ENCODE measurements at regions not wholly inside any gene's neighbourhood (a gene's known extent, or its start where the extent isn't known, plus 50 kb on each side); places are given as distances from the start of the nearest gene placed in this dataset.
"Not testable (repeated sequence)": the region's sequence is repeated elsewhere in the genome, so short reads cannot be mapped to it uniquely, and the experiment has no call there.

DNA sequence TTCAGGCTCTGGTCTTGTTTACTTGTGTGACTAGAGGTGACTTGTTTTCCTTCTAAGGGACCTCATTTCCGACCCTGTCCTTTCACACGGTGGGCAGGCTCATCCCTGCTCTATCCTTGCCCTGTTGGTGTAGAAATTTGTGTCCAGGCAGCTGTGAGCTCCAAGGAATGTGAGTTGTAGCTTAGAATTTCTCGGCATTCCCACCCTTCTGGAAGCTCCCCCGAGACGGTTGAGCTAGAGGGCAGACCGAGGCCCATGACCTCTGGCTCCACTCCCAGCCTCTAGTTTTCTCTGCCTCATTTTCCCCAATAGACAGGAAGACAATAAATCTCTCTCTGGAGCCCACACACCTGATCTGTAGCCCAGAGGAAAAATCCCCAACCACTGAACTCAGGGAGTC lies 100.9 kb downstream of the NAV1 start:
- DNase-seq: no peak

DNA sequence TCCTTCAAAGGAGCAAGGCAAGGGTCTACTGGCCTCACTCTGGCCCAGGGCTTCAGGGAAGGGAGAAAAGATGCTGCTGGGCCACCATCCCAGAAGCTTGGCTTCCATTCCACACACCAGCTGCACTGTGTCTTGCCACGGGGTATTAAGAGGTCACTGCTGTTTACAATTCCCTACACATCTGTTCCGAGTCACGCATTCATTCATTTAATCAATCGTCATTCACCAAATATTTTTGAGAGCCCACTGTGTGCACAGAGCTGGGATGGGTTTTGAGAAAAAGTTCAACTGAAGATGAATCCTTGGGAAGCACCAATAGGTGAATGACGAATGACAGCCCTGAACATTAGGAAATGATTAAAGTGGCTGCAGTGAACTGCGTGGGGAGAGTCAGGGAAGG lies 101.7 kb downstream of the NAV1 start:
- no peak for DNase-seq

DNA sequence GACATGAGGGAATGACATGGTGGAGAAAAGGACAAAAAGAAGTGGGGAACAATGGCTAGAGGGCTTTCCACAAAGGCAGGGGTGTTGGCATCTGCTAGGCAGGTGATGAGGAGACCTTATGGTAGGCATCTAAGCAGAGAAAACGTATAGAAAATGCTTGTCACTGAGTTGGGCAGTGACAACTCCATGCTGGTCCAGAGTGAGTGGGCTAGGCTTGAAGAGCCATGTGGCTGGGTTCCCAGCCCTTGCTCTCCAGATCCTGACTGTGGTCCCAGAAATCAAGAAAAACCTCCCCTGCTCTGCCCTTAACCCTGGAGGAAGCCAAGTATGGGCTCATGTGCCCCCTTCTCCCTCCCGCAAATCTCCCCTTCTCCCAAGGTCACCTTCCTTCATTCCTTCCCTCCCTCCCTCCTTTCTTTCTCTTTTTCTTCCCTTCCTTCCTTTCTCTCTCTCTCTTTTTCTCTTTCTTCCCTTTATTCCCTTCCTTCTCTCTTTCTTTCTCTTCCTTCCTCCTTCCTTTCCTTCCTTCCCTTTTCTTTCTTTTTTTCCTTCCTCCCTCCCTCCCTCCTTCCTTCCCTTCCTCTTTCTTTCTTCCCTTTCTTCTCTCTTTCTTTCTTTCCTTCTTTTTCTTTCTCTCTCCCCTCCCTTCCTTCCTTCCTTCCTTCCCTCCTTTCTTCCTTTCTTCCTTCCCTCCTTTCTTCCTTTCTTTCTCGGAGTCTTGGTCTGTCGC lies 102.8 kb downstream of the NAV1 start:
- no peak for DNase-seq

DNA sequence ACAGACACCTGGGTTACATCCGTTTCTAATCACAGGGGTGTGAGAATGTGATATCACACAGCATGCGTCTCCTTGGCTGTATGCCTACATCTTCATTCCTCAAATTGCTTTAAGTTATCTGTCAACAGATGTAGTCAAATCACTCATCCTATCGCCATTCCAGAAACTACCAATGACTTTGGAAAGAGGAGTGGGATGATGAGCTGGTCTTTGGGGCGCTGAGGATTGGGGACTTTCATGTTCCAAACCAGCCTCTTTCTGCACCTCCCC lies 104.8 kb downstream of the NAV1 start:
- no peak for DNase-seq

DNA sequence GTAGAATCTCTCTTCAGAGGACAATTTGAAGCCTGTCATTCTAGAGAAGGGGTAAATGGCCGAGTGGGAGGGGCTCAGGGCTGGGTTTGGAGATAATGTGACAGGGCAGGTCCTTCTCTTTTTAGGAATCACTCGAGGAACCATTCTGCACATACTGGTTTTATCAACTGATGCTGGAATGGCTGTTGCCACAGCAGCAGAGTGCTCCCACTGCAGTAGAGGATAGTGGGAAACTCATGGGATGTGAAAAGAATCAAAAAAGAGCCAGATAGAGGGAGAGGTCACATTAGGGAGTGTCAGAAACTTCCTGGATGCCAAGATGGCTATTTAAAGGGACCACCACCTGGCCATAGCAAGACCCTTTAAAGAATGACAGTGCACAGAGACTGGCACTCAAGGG lies 105.3 kb downstream of the NAV1 start:
- no peak for DNase-seq

DNA sequence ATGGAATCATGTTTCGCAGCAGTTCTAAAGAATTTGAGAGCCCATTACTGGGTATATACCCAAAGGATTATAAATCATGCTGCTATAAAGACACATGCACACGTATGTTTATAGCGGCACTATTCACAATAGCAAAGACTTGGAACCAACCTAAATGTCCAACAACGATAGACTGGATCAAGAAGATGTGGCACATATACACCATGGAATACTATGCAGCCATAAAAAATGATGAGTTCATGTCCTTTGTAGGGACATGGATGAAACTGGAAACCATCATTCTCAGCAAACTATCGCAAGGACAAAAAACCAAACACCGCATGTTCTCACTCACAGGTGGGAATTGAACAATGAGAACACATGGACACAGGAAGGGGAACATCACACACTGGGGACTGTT lies 106.1 kb downstream of the NAV1 start:
- DNase-seq: not testable (repeated sequence)

DNA sequence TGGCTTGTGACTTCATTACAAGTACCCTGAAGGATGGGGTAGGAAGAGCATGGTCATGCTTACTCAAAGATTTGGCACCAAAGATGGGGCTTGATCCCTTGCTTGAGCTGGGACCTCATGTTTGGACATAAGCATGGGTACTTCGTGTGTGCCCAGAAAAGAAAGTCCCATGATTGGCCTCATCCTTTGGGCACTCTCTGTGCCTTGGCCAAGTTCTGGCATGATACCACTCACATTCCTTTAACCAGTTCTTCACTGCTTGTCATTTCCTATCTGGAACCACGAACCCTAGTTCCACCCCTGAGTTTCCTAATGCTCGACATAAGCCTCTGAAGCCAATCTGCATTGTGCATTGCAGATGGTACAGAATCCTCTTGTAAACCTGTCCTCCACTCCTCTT lies 107.0 kb downstream of the NAV1 start:
- DNase-seq: no peak

DNA sequence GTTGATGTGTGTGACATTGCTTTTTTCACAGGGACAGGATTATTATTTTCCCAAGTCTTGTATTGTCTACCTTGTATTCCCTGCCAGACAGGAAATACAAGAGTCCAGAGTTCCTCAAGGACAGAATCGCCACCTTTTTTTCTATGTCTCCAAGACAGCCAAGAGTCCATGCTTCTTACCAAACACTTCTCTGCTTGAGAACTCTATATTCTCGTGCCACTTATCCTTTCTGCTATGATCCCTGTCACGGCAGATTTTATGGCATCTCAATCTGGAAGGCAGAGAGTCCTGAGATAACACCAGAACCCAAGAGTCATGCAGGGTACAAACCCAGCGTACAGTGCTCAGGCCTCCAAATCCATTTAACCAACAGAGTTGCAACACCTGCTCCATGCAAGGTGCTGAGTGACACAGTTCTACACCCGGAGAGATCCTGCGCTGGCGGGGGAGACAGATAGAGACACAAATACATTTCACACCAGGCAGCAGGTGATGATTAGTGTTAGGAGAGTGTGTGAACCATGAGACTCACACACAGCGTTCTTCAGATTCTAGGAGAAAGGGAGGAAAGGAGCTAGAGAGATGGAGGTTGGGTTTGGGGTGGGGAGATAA lies 107.6 kb downstream of the NAV1 start:
- DNase-seq: no peak

DNA sequence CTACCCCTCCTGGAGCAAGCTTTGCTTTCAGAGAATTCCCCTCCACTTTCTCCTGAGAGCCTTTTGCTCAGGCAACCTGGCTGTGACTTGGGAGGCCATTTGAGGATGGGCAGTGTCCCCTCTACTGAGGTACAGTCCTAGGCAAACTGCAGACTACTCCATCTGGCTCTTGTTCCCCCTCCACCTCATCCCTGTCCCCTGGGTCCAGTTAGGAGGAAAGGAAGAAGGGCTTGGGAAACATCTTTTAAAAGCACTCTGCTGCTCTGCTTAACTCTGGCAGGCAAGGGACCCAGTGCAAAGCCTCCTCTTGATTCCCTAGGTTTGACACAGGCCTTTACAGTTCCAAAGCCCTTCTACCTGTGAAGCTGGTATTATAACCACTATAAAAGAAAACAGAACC lies 108.2 kb downstream of the NAV1 start:
- DNase-seq: no peak

DNA sequence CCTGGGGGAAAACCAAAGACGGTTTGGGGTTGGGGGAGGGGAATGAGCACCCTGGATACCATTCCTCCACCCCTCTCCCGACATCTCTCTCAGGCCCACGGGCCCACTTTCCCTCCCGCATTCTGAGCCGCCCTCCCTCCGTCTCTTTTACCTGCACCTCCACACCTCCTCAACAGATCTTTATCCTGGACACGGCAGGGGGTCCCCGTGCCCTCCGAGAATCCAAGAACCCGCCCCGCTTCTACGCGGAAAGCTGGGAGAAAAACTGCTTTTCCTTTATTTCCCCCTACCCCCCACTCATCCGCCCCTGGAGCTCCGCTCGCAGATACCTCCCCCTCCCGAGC lies 108.8 kb downstream of the NAV1 start:
- DNase-seq: no peak

DNA sequence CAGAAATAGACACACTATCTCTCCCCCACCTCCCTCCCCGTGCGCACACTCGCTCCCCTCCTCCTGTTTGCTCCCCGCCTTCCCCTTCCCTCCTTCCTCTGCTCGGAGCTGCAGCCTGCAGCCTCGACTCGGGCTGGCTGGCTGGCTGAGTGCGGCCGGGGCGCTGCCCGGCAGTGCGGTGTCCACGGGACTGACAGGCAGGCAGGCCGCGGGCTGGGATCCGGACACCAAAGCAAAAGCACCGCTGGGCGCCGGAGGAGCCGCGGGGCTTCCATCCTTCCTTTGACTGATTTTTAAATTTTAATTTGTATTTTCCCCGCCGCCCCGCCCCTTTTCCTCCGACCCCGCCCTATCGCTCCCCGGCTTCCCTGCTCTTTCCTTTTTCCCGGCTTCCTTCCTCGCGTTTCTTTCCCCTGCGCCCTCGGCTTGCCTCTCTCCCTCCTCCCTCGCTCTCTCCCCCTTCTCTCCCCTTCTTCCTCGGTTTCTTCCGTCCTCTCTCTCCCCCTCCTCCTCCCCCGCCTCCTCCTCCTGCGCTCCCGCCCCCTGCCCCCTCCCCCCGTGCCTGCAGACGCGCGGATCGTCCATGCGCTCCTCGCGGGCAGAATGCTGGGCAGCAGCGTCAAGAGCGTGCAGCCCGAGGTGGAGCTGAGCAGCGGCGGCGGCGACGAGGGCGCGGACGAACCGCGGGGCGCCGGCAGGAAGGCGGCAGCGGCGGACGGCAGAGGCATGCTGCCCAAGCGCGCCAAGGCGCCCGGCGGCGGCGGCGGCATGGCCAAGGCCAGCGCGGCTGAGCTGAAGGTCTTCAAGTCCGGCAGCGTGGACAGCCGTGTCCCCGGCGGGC lies 109.4 kb downstream of the NAV1 start:
- DNase-seq: peak; percentile 62

DNA sequence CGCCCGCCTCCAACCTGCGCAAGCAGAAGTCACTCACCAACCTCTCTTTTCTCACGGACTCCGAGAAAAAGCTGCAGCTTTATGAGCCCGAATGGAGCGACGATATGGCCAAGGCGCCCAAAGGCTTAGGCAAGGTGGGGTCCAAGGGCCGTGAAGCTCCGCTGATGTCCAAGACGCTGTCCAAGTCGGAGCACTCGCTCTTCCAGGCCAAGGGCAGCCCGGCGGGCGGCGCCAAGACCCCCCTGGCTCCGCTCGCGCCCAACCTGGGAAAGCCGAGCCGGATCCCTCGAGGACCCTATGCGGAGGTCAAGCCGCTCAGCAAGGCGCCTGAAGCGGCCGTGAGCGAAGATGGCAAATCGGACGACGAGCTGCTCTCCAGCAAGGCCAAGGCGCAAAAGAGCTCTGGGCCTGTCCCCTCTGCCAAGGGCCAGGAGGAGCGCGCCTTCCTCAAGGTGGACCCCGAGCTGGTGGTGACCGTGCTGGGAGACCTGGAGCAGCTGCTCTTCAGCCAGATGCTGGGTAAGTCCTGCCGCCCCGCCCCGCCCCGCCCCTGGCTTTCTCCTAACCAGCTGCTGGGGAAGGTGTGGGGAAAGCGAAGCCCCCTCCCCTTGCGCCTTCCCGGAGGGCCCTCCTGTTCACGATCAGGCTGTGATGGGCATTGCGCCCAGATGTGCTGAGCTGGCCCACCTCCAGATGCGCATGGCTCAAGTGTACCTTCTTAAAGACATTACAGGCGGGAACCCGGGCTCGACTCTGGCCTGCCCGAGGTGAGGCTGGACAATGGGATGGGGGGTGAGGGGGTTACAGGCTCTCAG lies 110.2 kb downstream of the NAV1 start:
- peak; percentile 20 for DNase-seq

DNA sequence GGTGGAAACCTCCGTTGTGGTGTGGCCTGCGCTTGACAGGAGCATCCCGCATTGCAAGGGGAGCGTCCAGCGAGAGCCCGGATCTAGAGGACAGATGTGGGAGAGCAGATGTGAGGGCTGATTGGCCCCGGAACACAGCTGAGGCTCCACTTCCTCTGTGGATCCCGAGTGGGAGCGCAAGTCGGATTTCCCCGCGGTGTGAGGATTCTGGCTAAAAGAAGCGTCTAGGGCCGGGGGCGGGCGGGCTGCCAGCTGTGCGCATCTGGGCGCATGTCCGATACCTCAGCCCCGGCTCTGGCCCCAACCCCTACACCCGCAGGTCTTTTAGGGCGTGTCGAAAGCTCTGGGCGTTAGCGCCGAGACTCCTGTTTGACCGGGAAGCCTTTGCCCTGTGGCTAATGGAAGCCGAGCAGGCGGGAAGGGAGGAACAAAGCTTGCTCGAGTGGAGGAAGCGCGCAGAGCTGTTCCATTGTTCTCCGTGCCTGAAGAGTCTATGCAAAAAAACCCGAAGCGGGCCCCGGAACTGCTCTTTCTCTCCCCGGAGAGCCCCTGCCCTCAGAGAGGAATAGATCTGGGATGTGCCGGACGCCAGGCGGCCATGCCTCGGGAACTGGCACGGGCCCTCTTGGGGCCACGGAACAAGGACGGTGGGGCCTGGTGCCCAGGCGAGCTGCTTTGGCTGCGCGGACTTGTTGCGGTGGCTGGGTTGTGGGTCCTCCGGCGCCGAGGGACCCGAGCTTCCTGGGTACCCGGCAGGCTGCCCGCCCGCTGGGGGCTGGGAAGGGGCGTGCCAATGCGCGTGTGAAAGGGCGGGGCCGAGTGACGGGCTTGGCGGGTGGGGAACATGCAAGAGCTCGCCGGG lies 111.1 kb downstream of the NAV1 start:
- DNase-seq: peak; percentile 74

DNA sequence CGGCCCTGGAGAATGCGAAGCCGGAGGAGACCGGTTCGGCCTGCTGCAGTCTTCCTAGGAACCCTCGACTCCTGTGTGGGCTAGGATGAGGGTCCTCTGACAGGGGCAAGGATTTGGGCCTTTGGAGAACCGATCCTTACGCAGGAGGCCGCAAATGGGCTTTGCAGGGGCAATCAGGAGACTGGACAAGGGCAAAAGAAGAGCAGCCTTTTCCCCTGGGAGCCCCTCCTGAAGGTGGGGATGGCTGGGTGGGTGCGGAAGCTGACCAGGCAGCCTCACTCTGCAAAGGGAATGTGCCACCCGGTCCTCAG lies 111.7 kb downstream of the NAV1 start:
- no peak for DNase-seq

DNA sequence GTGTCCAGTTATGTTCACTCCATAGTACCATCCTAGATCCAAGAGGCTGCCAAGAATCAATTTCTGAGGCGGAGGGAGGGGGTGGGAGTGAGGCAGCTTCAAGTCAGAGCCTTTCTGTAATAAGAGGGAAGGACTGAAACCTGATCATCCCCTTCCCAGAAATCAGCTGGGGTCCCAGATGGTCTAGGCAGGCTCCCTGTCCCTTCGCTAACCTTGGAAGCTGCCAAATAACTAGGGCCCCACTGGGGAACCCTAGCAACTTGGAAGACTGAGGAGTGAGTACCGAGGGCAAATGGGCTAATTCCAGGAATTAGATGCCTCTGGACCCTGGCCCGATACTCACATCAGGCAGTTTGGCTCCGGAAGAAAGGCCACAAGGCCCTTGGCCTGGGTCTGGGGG lies 113.3 kb downstream of the NAV1 start:
- DNase-seq: no peak

DNA sequence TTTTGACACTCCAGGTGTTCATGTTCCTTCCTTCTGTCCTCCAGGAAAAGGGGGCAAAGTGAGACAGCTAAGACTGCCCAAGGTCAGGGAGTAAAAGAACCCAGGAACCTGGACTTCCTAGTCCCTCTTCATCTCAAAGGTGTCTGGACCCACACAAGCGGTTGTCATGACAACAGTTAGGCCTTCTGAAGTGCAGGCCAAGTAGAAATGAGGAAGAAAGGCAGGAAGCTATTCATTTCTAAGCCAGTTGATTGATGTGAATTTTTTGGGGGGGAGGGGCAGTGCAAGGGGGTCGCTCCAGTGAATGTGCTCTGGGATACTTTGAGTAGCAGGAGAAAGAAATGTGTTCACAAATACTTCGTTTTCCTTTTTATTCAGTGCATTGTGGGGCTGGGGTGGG lies 114.3 kb downstream of the NAV1 start:
- no peak for DNase-seq

DNA sequence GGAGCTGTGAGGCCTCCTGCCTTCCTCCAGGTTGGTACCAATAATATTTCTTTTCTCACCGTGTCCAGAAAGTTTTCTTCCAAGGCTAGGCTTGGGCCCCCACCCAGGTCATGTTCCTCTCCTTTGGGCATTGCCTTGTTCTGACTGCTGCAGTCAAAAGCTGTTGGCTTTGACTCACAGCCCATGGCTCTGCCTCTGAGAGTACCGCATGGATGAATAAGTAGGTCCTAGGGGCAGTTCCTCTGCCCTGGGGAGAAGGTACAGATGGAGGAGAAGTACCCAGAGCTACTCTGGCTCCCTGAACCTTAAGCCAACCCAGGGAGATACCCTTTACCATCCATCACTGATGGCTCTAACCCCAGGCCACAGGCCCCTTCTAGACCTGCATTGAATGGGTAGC lies 115.0 kb downstream of the NAV1 start:
- no peak for DNase-seq

DNA sequence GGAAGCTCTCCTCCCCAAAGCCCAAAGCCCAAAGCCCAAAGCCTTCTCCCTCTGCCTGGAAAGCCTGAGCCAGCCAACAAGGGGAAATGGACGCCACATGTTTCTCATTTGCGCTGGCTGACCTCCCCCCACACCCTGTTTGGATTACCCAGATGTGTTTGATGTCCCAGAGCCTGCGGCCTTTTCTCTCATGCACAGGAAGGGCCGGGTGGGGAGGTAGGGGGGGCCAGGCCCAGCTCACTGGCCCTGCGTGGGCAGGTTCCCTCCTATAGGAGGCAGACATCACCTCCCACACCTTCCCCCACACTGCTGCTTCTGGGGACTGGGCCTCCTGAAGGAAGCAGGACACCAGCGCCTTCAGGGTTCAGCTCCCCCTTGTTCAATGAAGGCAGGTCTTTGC lies 116.3 kb downstream of the NAV1 start:
- no peak for DNase-seq

DNA sequence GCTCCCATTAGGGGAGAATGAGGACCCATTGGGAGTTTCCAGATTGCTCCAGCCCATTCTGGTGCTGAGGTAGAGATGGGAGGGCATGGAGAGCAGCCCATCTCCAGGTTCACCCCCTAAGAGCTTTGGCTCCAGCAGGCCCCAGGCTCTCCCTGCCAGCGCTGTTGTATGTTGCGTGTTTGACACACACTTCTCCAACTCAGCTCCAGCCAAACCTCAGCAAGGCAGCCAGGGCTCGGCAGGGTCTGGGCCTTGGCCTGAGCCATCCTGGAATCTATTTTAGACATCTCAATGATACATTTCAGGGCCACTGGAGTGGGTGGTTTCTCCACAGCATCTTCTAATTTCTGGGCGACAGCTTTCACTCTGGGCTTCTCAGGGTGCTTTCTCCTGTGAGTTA lies 117.0 kb downstream of the NAV1 start:
- no peak for DNase-seq

DNA sequence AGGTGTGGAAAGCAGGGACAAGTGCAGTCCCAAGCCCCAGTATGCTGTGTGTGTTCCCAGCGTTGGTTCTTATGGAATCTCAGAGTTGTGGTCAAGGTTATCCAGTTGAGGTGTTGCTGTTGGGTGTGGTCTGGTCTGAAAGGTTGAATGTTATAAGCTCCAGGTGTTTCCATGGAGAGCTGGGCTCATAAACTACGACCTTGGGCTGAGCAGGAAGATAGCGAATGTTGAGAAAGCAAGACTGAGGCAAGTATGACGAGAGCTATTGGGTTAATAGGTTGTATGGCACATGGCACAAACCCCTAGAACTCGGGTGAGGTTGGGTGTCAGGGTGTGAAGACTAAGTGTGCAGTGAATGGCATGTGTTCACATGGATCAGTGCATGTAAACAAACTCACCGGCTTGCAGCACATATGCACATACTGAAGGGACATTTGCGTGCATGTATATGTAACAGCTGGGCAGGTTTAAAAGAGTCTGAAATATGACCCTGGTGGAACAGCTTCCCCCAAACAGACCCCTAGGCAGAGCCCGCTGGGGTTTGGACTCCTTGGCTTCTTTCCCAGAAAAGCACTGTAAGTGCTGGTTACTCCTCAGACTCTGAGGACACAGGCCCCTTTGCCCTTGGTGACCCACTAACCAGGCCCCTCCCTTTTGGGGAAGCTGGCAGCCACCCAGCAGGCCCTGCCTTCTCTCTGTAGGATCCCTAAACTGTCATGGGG lies 117.5 kb downstream of the NAV1 start:
- DNase-seq: no peak

DNA sequence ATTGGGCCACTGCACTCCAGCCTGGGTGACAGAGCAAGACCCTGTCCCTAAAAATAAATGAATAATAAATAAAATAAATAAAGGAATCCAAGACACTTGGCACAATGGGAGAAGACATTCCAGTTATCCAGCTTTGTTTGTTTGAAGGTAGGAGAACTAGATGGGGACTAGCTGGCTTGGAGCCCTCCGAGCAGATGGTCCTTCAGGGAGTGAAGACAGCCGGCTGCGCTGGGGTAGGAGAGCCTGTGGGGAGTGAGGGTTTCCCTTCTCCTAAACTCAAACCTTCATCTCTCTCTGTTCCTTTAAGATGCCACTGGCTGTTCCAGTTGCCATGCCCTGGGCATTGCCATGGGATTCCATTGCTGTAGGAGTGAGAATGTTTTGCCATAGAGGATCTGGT lies 120.6 kb downstream of the NAV1 start:
- no peak for DNase-seq
